ENCODE measurements at regions not wholly inside any gene's neighbourhood (a gene's known extent, or its start where the extent isn't known, plus 50 kb on each side); places are given as distances from the start of the nearest gene placed in this dataset.

DNA sequence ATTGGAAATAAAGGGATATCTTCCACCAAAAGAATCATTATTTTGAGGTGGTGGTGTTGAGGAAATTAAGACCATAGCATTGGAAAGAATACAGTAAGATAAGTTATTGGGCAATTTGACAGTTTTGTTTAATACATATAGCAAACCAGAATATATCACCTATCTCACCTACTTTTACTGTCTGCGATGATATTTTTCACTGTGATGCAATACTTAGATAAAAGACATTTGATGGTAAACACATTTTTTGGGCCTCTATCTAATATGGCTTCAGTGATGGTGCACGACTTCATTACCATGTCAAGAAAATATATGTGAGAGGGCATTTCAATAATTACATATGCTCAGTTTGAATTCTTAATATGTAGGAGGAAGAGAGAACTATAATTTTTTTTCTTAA is 93.7 kb upstream of the MAGI2 start:
- TF ChIP-seq, protein P1, sequence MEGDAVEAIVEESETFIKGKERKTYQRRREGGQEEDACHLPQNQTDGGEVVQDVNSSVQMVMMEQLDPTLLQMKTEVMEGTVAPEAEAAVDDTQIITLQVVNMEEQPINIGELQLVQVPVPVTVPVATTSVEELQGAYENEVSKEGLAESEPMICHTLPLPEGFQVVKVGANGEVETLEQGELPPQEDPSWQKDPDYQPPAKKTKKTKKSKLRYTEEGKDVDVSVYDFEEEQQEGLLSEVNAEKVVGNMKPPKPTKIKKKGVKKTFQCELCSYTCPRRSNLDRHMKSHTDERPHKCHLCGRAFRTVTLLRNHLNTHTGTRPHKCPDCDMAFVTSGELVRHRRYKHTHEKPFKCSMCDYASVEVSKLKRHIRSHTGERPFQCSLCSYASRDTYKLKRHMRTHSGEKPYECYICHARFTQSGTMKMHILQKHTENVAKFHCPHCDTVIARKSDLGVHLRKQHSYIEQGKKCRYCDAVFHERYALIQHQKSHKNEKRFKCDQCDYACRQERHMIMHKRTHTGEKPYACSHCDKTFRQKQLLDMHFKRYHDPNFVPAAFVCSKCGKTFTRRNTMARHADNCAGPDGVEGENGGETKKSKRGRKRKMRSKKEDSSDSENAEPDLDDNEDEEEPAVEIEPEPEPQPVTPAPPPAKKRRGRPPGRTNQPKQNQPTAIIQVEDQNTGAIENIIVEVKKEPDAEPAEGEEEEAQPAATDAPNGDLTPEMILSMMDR (IDR thresholded peaks at IDR 0.05; ENCODE audit: control insufficient read depth, extremely low read depth, insufficient read depth): no peak
- DNase-seq (ENCODE audit: low read depth): no peak

DNA sequence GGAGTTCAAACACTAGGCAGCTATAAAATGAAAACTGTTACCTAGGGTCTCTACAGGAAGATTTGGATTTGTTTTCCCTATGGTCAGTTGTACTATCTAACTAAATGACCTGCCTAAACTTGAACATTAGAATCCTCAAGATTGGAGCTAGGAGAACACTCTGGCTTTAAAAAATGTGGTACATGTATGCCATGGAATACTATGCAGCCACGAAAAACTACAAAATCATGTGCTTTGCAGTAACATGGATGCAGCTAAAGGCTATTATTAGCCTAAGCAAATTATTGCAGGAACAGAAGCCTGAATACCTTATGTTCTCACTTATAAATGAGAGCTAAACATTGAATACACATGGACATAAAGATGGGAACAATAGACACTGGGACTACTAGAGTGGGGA is 87.1 kb upstream of the MAGI2 start:
- no peak overlapping the region for H3K4me3 ChIP-seq (ENCODE audit: low read depth, low read length)
- no peak for DNase-seq (ENCODE audit: low read depth)
- TF ChIP-seq, protein P1 (IDR thresholded peaks at IDR 0.05; ENCODE audit: control insufficient read depth, extremely low read depth, insufficient read depth): no peak

More for the DNA sequence above, 93.7 kb upstream of the MAGI2 start:
- H3K4me3 ChIP-seq (ENCODE audit: low read depth, low read length): no peak overlapping the region

DNA sequence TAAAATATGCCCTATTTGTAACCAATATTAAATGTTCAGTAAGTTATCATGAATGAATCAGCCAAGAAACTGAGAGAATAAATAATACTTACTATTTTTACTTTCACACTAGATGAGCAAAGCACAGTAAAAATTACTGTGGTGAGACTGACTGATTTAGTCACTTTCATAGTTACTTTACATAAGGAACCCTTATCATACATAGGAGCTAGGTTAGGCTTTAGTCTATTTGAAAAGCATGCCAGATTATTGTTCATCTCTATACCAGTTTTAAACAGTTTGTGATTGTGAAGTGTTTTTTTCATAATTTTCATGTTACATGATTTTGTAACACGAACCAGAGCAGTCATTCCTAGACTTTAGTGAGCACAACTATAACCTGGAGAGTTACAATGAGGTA is 80.7 kb upstream of the MAGI2 start:
- no peak overlapping the region for H3K4me3 ChIP-seq (ENCODE audit: low read depth, low read length)
- TF ChIP-seq, protein P1 (IDR thresholded peaks at IDR 0.05; ENCODE audit: control insufficient read depth, extremely low read depth, insufficient read depth): no peak
- no peak for DNase-seq (ENCODE audit: low read depth)

DNA sequence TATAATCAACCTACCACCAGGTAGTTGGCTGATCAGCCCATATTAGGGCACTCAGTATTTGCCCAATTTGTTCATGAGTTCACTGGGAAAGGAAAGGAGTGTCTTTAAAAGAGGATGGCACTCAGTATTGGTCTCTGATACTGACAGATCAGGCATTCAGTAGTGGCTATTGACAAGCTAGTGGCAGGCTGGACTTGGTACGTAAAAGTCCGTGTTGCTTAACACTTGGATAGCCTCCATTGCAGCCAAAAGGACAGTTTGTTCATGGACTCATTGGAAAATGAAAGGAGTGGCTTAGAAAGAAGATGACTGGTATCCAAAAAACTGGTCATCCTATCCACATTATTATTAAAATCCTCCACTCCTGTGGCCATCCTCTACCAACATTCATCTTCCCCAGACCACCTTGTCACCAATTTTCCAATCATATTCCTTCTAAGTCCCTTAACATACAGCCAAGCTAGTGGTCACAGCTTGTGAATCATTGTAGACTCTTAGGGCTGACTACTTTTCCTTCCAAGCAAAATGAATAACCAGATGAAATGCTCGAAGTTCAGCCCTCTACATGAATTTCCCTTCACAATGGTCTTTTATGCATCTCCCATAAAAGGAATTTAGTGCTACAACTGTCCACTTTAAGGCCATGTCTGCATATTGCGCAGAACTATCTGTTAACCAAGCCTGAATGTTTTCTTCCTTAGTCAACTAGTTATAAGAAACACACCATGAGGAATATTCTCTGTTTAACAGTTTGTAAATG is 78.6 kb upstream of the MAGI2 start:
- H3K4me3 ChIP-seq (ENCODE audit: low read depth, low read length): no peak overlapping the region
- no peak for DNase-seq (ENCODE audit: low read depth)
- TF ChIP-seq, protein P1 (IDR thresholded peaks at IDR 0.05; ENCODE audit: control insufficient read depth, extremely low read depth, insufficient read depth): no peak

DNA sequence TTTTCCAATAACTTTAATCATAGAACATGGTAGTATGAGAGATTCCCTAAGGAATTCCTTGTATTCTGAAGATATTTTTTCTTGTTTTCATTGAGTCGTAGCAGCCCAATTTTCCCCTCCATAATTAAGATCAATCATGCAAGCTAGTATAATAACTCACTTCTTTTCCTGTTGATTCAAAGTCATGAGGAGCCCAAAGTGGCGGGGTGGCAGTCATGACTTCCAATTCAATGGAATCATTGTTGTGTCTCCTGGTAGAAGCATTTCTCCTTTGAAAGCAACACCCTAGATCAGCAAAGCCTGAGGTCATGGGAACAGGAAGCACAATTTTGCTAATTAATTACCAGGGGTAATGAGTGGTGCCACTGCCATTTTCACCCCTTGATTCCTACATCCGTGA is 77.6 kb upstream of the MAGI2 start:
- no peak for DNase-seq (ENCODE audit: low read depth)
- TF ChIP-seq, protein P1 (IDR thresholded peaks at IDR 0.05; ENCODE audit: control insufficient read depth, extremely low read depth, insufficient read depth): no peak
- no peak overlapping the region for H3K4me3 ChIP-seq (ENCODE audit: low read depth, low read length)

DNA sequence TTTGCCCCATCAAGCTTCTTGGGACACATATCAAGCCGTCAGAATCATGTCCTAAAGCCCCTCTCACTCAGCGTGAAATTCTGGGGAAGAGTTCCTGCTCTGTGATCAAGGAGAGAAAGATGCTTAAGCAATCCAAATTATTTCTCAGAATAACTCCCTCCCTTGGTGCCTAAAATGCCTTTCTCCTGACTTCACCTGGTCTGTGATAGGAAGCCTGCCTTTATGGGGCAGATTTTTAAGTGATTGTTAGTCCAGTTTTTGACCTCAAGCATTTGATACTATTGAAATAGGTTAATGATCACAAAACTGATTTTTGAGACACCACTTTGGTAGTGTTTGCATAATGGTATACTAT is 76.4 kb upstream of the MAGI2 start:
- H3K4me3 ChIP-seq (ENCODE audit: low read depth, low read length): no peak overlapping the region
- TF ChIP-seq, protein P1 (IDR thresholded peaks at IDR 0.05; ENCODE audit: control insufficient read depth, extremely low read depth, insufficient read depth): no peak
- DNase-seq (ENCODE audit: low read depth): no peak
